Panc1 (cell line): ENCODE measurements at regions not wholly inside any gene's neighbourhood (a gene's known extent, or its start where the extent isn't known, plus 50 kb on each side); places are given as distances from the start of the nearest gene placed in this dataset.

Experiments used
- ATAC-seq: fragments of 200-7000 bp; cut with Tn5 transposase; 2 replicates; pipeline ENCODE4 v1.9.1; 2020; ENCODE audit warnings: mild to moderate bottlenecking, moderate library complexity
- BruUV-seq: library from RNA; stranded (reverse); fragments of 400-500 nt; replicated peaks from 2 replicates; lab custom pipeline; 2021; lab: Mats Ljungman, UMichigan
- CTCF ChIA-PET: fragments of 300-600 bp; sonication (Branson Sonifier 250); formaldehyde crosslinking; loops from one replicate; lab custom pipeline; 2022; ENCODE audit warnings: antibody characterized with exemption; lab: Charles Lee
- POLR2A ChIA-PET: fragments of 300-600 bp; sonication (Branson Sonifier 250); formaldehyde crosslinking; loops from one replicate; lab custom pipeline; 2022; ENCODE audit warnings: antibody characterized with exemption; lab: Charles Lee
- DNase-seq: peaks from one replicate; pipeline ENCODE4 v3.0.0-alpha.2; 2010; ENCODE audit warnings: low read depth, low spot score
- H3K27ac ChIP-seq: 2 replicates; pipeline ENCODE4 v1.5.1; 2011; ENCODE audit warnings: mild to moderate bottlenecking, low read length, inconsistent platforms
- H3K27me3 ChIP-seq: fragments of 200-500 bp; sonication (Bioruptor generic); 2 replicates; pipeline ENCODE4 v1.6.0; 2014; ENCODE audit warnings: low read length, inconsistent platforms; ENCODE audit not compliant: control insufficient read depth, insufficient read depth
- H3K36me3 ChIP-seq: fragments of 200-500 bp; sonication (Bioruptor generic); 2 replicates; pipeline ENCODE4 v1.5.1; 2014; ENCODE audit warnings: inconsistent platforms, mild to moderate bottlenecking, low read length, moderate library complexity; ENCODE audit not compliant: control insufficient read depth, insufficient read depth
- H3K4me1 ChIP-seq: 2 replicates; pipeline ENCODE4 v1.5.1; 2011; ENCODE audit warnings: inconsistent platforms, mild to moderate bottlenecking, low read length, moderate library complexity; ENCODE audit not compliant: control insufficient read depth, insufficient read depth
- H3K4me3 ChIP-seq, 2 experiments: 2 replicates each; pipeline ENCODE4 v1.5.1; 2011 to 2012; ENCODE audit warnings: low read depth in 2 of 2, low read length in 2 of 2, mild to moderate bottlenecking in 2 of 2, inconsistent platforms in 1 of 2, moderate library complexity in 1 of 2
- H3K9me3 ChIP-seq: fragments of 200-500 bp; sonication (Bioruptor generic); 2 replicates; pipeline ENCODE4 v1.5.1; 2014; ENCODE audit warnings: low read depth, mild to moderate bottlenecking, inconsistent platforms, low read length, moderate library complexity; ENCODE audit not compliant: control insufficient read depth, insufficient read depth
- POLR2AphosphoS5 ChIP-seq: IDR thresholded peaks from 2 replicates; pipeline ENCODE4 v1.6.1; 2012; ENCODE audit warnings: mild to moderate bottlenecking, low read depth, low read length, moderate library complexity
- REST ChIP-seq, 2 experiments: IDR thresholded peaks; 2 replicates each; pipeline ENCODE4 v1.6.1; 2011 to 2012; ENCODE audit warnings: low read depth in 2 of 2, control low read depth in 1 of 2, low read length in 1 of 2, mild to moderate bottlenecking in 1 of 2, moderate library complexity in 1 of 2; ENCODE audit not compliant: insufficient read depth in 1 of 2
- SIN3A ChIP-seq: IDR thresholded peaks from 2 replicates; pipeline ENCODE4 v1.6.1; 2012; ENCODE audit warnings: low read depth, mild to moderate bottlenecking, low read length, moderate library complexity, borderline replicate concordance; ENCODE audit not compliant: insufficient read depth
- TCF7L2 ChIP-seq: IDR thresholded peaks from 2 replicates; pipeline ENCODE4 v1.6.1; 2011; ENCODE audit warnings: mild to moderate bottlenecking, low read depth, low read length, inconsistent platforms
- in situ Hi-C: cut with HindIII; loops from 2 replicates; pipeline ENCODE4 v1.10.0; 2016; ENCODE audit warnings: low sequenced_read_pairs, low pct_unique_long_range_greater_than_20kb
- intact Hi-C: fragments of 100-400 bp; cut with micrococcal nuclease; formaldehyde crosslinking; loops from one replicate; pipeline ENCODE4 v1.10.0; 2022; ENCODE audit not compliant: unreplicated experiment
- TF ChIP-seq, protein P1 (sequence below): fragments of 450-650 bp; IDR thresholded peaks from 2 replicates; pipeline ENCODE4 v1.5.1; 2017; ENCODE audit warnings: mild to moderate bottlenecking

GRCh38 chr4:14646831-14647230, 355.4 kb upstream of the CPEB2 start:
- CTCF ChIA-PET: no interaction called here
- Histone ChIP-seq H3K27ac (no peak overlapping the region), H3K4me3 (no peak overlapping the region), H3K27me3 (no peaks in the 10 kb centered on the region), H3K4me1 (no peaks in the 10 kb centered on the region), H3K36me3 (no peaks in the 10 kb centered on the region), H3K9me3 (no peaks in the 10 kb centered on the region)
- intact Hi-C loops: no loop called here
- no peak for TF ChIP-seq REST (IDR thresholded peaks at IDR 0.05; ENCODE audit: insufficient read depth in 1 of 2, low read depth in 2 of 2, low read length in 1 of 2)
- no peak for TF ChIP-seq TCF7L2
- no peak for TF ChIP-seq POLR2AphosphoS5
- TF ChIP-seq, protein P1, sequence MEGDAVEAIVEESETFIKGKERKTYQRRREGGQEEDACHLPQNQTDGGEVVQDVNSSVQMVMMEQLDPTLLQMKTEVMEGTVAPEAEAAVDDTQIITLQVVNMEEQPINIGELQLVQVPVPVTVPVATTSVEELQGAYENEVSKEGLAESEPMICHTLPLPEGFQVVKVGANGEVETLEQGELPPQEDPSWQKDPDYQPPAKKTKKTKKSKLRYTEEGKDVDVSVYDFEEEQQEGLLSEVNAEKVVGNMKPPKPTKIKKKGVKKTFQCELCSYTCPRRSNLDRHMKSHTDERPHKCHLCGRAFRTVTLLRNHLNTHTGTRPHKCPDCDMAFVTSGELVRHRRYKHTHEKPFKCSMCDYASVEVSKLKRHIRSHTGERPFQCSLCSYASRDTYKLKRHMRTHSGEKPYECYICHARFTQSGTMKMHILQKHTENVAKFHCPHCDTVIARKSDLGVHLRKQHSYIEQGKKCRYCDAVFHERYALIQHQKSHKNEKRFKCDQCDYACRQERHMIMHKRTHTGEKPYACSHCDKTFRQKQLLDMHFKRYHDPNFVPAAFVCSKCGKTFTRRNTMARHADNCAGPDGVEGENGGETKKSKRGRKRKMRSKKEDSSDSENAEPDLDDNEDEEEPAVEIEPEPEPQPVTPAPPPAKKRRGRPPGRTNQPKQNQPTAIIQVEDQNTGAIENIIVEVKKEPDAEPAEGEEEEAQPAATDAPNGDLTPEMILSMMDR: no peak
- TF ChIP-seq SIN3A: no peak
- in situ Hi-C loops: no loop called here
- DNase-seq (no peak), ATAC-seq (no peak)
- POLR2A ChIA-PET: no interaction called here
- BruUV-seq: no TSS peak

GRCh38 chr4:14650127-14650526, 352.2 kb upstream of the CPEB2 start:
- POLR2A ChIA-PET: no interaction called here
- H3K27ac ChIP-seq: no peak overlapping the region
- H3K4me1 ChIP-seq: no peaks in the 10 kb centered on the region
- BruUV-seq: no TSS peak
- no peaks in the 10 kb centered on the region for H3K9me3 ChIP-seq
- H3K27me3 ChIP-seq: no peaks in the 10 kb centered on the region
- no peak overlapping the region for H3K4me3 ChIP-seq
- CTCF ChIA-PET: no interaction called here
- ATAC-seq (no peak), DNase-seq (no peak)
- in situ Hi-C loops: no loop called here
- no peaks in the 10 kb centered on the region for H3K36me3 ChIP-seq
- intact Hi-C loops: no loop called here
- no peak for TF ChIP-seq SIN3A
- no peak for TF ChIP-seq TCF7L2
- TF ChIP-seq REST (IDR thresholded peaks at IDR 0.05; ENCODE audit: insufficient read depth in 1 of 2, low read depth in 2 of 2, low read length in 1 of 2): peak in 1 of 2 experiments; percentile 39; a peak in 2 of 4 replicates
